HG03469 (cell line): ENCODE measurements at regions not wholly inside any gene's neighbourhood (a gene's known extent, or its start where the extent isn't known, plus 50 kb on each side); places are given as distances from the start of the nearest gene placed in this dataset.

Experiments used
- ATAC-seq: cut with Tn5 transposase; IDR thresholded peaks from one replicate; pipeline ENCODE4 v1.9.1; 2021; ENCODE audit warnings: mild to moderate bottlenecking, moderate library complexity, moderate number of reproducible peaks; ENCODE audit not compliant: unreplicated experiment

- no peak for ATAC-seq
These were observed 764.6 kb downstream of the TSN start for GRCh38 chr2:122519821-122520611.

GRCh38 chr2:122523143-122523542 is 767.7 kb downstream of the TSN start:
- ATAC-seq = no peak

- ATAC-seq = no peak
These were observed 768.5 kb downstream of the TSN start for GRCh38 chr2:122523981-122524380.

- ATAC-seq = no peak
These were observed 769.9 kb downstream of the TSN start for GRCh38 chr2:122525336-122525735.

- no peak for ATAC-seq
These were observed 772.6 kb downstream of the TSN start for GRCh38 chr2:122528061-122528460.

- ATAC-seq = no peak
These were observed 773.7 kb downstream of the TSN start for GRCh38 chr2:122528958-122529705.

- no peak for ATAC-seq
These were observed 775.4 kb downstream of the TSN start for GRCh38 chr2:122530814-122531213.

GRCh38 chr2:122531290-122532071 is 776.0 kb downstream of the TSN start:
- no peak for ATAC-seq

GRCh38 chr2:122532072-122532344 is 776.6 kb downstream of the TSN start:
- no peak for ATAC-seq

GRCh38 chr2:122532481-122532880 is 777.0 kb downstream of the TSN start:
- no peak for ATAC-seq

- no peak for ATAC-seq
These were observed 780.6 kb downstream of the TSN start for GRCh38 chr2:122535960-122536505.

GRCh38 chr2:122539311-122539710 is 783.9 kb downstream of the TSN start:
- ATAC-seq = no peak

GRCh38 chr2:122539920-122540319 is 784.5 kb downstream of the TSN start:
- no peak for ATAC-seq

GRCh38 chr2:122542236-122542635 is 786.8 kb downstream of the TSN start:
- ATAC-seq = no peak

- ATAC-seq = no peak
These were observed 787.2 kb downstream of the TSN start for GRCh38 chr2:122542646-122543045.

- ATAC-seq = no peak
These were observed 788.4 kb downstream of the TSN start for GRCh38 chr2:122543815-122544214.

- ATAC-seq = no peak
These were observed 790.4 kb downstream of the TSN start for GRCh38 chr2:122545821-122546220.

GRCh38 chr2:122562775-122563174 is 807.3 kb downstream of the TSN start:
- ATAC-seq = no peak

GRCh38 chr2:122563781-122564180 is 808.3 kb downstream of the TSN start:
- no peak for ATAC-seq

GRCh38 chr2:122564843-122565242 is 809.4 kb downstream of the TSN start:
- no peak for ATAC-seq

- no peak for ATAC-seq
These were observed 809.9 kb downstream of the TSN start for GRCh38 chr2:122565364-122565763.
